CD4-positive, CD25-positive, alpha-beta regulatory T cell (primary cell): ENCODE measurements at regions not wholly inside any gene's neighbourhood (a gene's known extent, or its start where the extent isn't known, plus 50 kb on each side); places are given as distances from the start of the nearest gene placed in this dataset.

Experiments used
- ATAC-seq, 2 donors: fragments of 150-1000 bp; cut with Tn5 transposase; one replicate each; pipeline ENCODE4 v1.10.0; 2021; ENCODE audit warnings: low read depth in 2 of 2, moderate number of reproducible peaks in 2 of 2, moderate library complexity in 1 of 2
- DNase-seq, 3 donors: peaks; one replicate each; pipeline versions ENCODE4 v3.0.0 to v3.0.0-alpha.2; 2012 to 2022; ENCODE audit warnings: mixed read lengths in 1 of 3
- H3K27ac ChIP-seq: one replicate; pipeline ENCODE4 v1.7.0; 2013; ENCODE audit warnings: mild to moderate bottlenecking, low read length; ENCODE audit not compliant: insufficient read depth, poor library complexity, severe bottlenecking
- H3K27me3 ChIP-seq: one replicate; pipeline ENCODE4 v1.7.0; 2013; ENCODE audit warnings: low read length; ENCODE audit not compliant: control insufficient read depth, insufficient read depth
- H3K36me3 ChIP-seq: one replicate; pipeline ENCODE4 v1.7.0; 2013; ENCODE audit warnings: mild to moderate bottlenecking, low read length, moderate library complexity; ENCODE audit not compliant: control insufficient read depth, insufficient read depth
- H3K4me1 ChIP-seq: 2 replicates; pipeline ENCODE4 v1.7.0; 2013; ENCODE audit warnings: mild to moderate bottlenecking, low read length; ENCODE audit not compliant: insufficient read depth, control insufficient read depth, poor library complexity, severe bottlenecking
- H3K4me3 ChIP-seq: one replicate; pipeline ENCODE4 v1.7.0; 2013; ENCODE audit warnings: low read depth, mild to moderate bottlenecking, low read length, moderate library complexity
- H3K9me3 ChIP-seq, 2 experiments: 1 replicate in 1 of 2; 2 replicates in 1 of 2; pipeline ENCODE4 v1.7.0; 2013; ENCODE audit warnings: low read length in 2 of 2, mild to moderate bottlenecking in 1 of 2, moderate library complexity in 1 of 2; ENCODE audit not compliant: control insufficient read depth in 2 of 2
- H3K27ac Mint-ChIP-seq, 3 donors: one replicate each; pipeline ENCODE4 v1.8.0; 2020 to 2022; ENCODE audit warnings: mild to moderate bottlenecking in 3 of 3, mixed read lengths in 3 of 3, moderate library complexity in 2 of 3
- H3K27me3 Mint-ChIP-seq: one replicate; pipeline ENCODE4 v1.8.0; 2022; ENCODE audit warnings: mild to moderate bottlenecking, mixed read lengths
- H3K36me3 Mint-ChIP-seq: one replicate; pipeline ENCODE4 v1.8.0; 2020; ENCODE audit warnings: mixed read lengths
- H3K4me1 Mint-ChIP-seq, 4 donors: one replicate each; pipeline ENCODE4 v1.8.0; 2020 to 2022; ENCODE audit warnings: mixed read lengths in 4 of 4, mild to moderate bottlenecking in 1 of 4
- H3K4me3 Mint-ChIP-seq, 4 donors: one replicate each; pipeline ENCODE4 v1.8.0; 2020 to 2022; ENCODE audit warnings: mild to moderate bottlenecking in 4 of 4, mixed read lengths in 4 of 4, moderate library complexity in 3 of 4
- H3K9me3 Mint-ChIP-seq, 7 donors: one replicate each; pipeline ENCODE4 v1.8.0; 2020 to 2022; ENCODE audit warnings: mixed read lengths in 7 of 7, mild to moderate bottlenecking in 3 of 7, moderate library complexity in 2 of 7

- Mint-ChIP-seq H3K27me3 (no peaks in the 10 kb centered on the region), H3K4me3 (no peak overlapping the region), H3K27ac (no peak overlapping the region), H3K36me3 (no peaks in the 10 kb centered on the region), H3K9me3 (peaks cover 0 to 16% (median 4%) of the 10 kb centered on the region in 7 donors), H3K4me1 (no peaks in the 10 kb centered on the region)
- H3K27me3 ChIP-seq = no peaks in the 10 kb centered on the region
- H3K4me3 ChIP-seq = no peak overlapping the region
- H3K9me3 ChIP-seq = no peaks in the 10 kb centered on the region
- no peak for DNase-seq
- H3K36me3 ChIP-seq = no peaks in the 10 kb centered on the region
- ATAC-seq = no peak
- H3K27ac ChIP-seq = no peak overlapping the region
- no peaks in the 10 kb centered on the region for H3K4me1 ChIP-seq
Observed at GRCh38 chr6:54778731-54779130, 67.8 kb upstream of the FAM83B start.

DNA sequence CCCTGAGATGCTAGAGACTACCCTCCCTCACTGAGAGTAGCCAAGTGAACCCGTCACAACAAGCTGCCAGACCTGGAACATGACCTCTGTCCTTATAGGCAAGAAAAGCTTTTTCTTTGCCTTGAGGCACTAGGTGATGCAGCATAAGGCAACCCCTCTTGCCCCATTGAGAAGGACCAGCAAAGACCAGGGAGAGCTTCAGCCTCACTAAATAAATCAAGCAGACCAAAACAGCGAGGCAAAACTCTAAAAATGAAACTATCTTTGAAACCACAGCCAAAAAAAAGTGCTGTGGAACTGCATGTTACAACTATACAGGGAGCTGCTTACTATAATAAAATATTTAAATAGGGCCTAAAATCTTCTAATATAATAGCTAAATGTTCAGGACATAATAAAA lies 62.6 kb upstream of the FAM83B start:
- Histone ChIP-seq H3K36me3 (no peaks in the 10 kb centered on the region), H3K27me3 (no peaks in the 10 kb centered on the region), H3K4me3 (no peak overlapping the region), H3K27ac (no peak overlapping the region), H3K4me1 (no peaks in the 10 kb centered on the region), H3K9me3 (no peaks in the 10 kb centered on the region)
- DNase-seq (no peak), ATAC-seq (no peak)
- no peaks in the 10 kb centered on the region for H3K27me3 Mint-ChIP-seq
- no peaks in the 10 kb centered on the region for H3K36me3 Mint-ChIP-seq
- H3K9me3 Mint-ChIP-seq = peaks cover 0 to 16% (median 11%) of the 10 kb centered on the region in 7 donors
- no peak overlapping the region for H3K4me3 Mint-ChIP-seq
- H3K4me1 Mint-ChIP-seq = no peaks in the 10 kb centered on the region
- H3K27ac Mint-ChIP-seq = no peak overlapping the region

- Histone ChIP-seq H3K9me3 (no peaks in the 10 kb centered on the region), H3K4me1 (no peaks in the 10 kb centered on the region)
- no peaks in the 10 kb centered on the region for H3K27me3 Mint-ChIP-seq
Observed at GRCh38 chr6:54786154-54786553, 60.4 kb upstream of the FAM83B start.

DNA sequence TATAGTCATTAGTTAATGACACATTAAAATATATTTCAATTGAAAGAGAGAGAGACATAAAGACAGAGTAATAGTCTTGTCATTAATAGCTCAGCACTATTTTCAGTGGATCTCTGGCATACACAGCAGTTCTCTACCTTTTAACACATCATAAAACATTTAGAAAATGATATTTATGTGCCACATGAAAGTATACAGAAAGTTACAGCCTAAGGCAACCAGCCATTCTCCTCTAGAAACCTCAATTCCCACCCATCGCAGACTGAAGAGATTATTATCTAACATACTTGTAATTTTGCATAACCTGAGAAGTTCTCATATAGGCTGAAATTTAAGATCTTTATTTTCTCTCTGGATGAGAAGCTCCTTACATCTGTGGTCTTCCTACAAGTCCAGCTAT lies 58.7 kb upstream of the FAM83B start:
- Histone ChIP-seq H3K36me3 (no peaks in the 10 kb centered on the region), H3K4me1 (no peaks in the 10 kb centered on the region), H3K9me3 (no peaks in the 10 kb centered on the region), H3K27ac (no peak overlapping the region), H3K4me3 (no peak overlapping the region), H3K27me3 (no peaks in the 10 kb centered on the region)
- H3K4me1 Mint-ChIP-seq = no peaks in the 10 kb centered on the region
- no peak overlapping the region for H3K27ac Mint-ChIP-seq
- peaks cover 2 to 20% (median 6%) of the 10 kb centered on the region in 7 donors for H3K9me3 Mint-ChIP-seq
- no peak for DNase-seq
- no peak overlapping the region for H3K4me3 Mint-ChIP-seq
- ATAC-seq = no peak
- H3K27me3 Mint-ChIP-seq = no peaks in the 10 kb centered on the region
- no peaks in the 10 kb centered on the region for H3K36me3 Mint-ChIP-seq

More at GRCh38 chr6:54786154-54786553, 60.4 kb upstream of the FAM83B start:
- Mint-ChIP-seq H3K4me3 (no peak overlapping the region), H3K36me3 (no peaks in the 10 kb centered on the region), H3K4me1 (no peaks in the 10 kb centered on the region), H3K27ac (no peak overlapping the region), H3K9me3 (peaks cover 2 to 19% (median 11%) of the 10 kb centered on the region in 7 donors)
- DNase-seq = no peak
- no peaks in the 10 kb centered on the region for H3K36me3 ChIP-seq
- ATAC-seq = no peak
- H3K27ac ChIP-seq = no peak overlapping the region
- no peak overlapping the region for H3K4me3 ChIP-seq
- H3K27me3 ChIP-seq = no peaks in the 10 kb centered on the region
